NCI-H2029 treated with DMSO at 0.1 percent for 48 hours (cell line): ENCODE measurements at regions not wholly inside any gene's neighbourhood (a gene's known extent, or its start where the extent isn't known, plus 50 kb on each side); places are given as distances from the start of the nearest gene placed in this dataset.

Experiments
- DNase-seq: peaks from one replicate; lab custom pipeline; 2025; lab: John Stamatoyannopoulos, UW

DNA sequence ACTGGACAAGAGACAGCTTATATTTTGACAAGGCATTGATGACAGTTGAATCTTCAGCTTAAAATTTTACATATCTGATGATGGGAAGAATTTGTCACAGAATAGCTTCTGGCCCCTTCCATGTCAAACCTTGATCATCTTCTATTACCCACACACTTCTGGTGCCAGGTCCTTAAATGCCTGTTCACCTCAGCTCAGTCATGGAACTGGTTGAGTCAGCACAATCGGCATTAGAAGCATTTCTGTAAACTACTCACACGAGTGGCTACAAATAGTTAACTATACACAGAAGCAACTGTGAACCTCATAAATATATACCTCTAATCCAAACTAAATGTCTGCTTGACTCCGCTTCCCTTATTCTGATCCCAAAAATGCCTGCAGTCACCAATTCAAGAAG lies 161.2 kb downstream of the FOXO1 start:
- no peak for DNase-seq
